K562 (cell line): ENCODE measurements at regions not wholly inside any gene's neighbourhood (a gene's known extent, or its start where the extent isn't known, plus 50 kb on each side); places are given as distances from the start of the nearest gene placed in this dataset.

Experiments
- ATAC-seq: fragments of 200-7000 bp; cut with Tn5 transposase; 3 replicates; pipeline ENCODE4 v1.9.1; 2020; ENCODE audit warnings: moderate library complexity
- BruUV-seq: library from RNA; stranded (reverse); fragments of 400-500 nt; replicated peaks from 2 replicates; lab custom pipeline; 2021; lab: Mats Ljungman, UMichigan
- CTCF ChIA-PET: fragments of 300-600 bp; formaldehyde crosslinking; extraction: SDS; loops from one replicate; lab custom pipeline; 2021; ENCODE audit warnings: low intra/inter-chr PET ratio; lab: Yijun Ruan, JAX
- POLR2A ChIA-PET: fragments of 300-600, 350-650 bp; sonication (Branson Sonifier 250); formaldehyde crosslinking; extraction: SDS; loops from one replicate; lab custom pipeline; 2021; ENCODE audit warnings: antibody characterized with exemption, inconsistent platforms; lab: Yijun Ruan, JAX
- DNase-seq, 4 experiments: peaks; one replicate each; pipeline versions ENCODE4 v3.0.0 to v3.0.0-alpha.2; 2011 to 2018; ENCODE audit warnings: low spot score in 3 of 4, mixed read lengths in 3 of 4; ENCODE audit errors: extremely low read depth in 1 of 4
- FAIRE-seq: peaks from 2 replicates; lab custom pipeline; 2011; peaks lifted over from hg19 to GRCh38; lab: Jason Lieb, UNC
- H2AFZ ChIP-seq: 2 replicates; pipeline ENCODE4 v1.6.0; 2011; ENCODE audit warnings: low read depth, low read length, control low read depth, inconsistent platforms
- H3K27ac ChIP-seq: fragments of 200-600 bp; 3 replicates; pipeline ENCODE4 v1.8.0; 2011; ENCODE audit warnings: low read depth, mild to moderate bottlenecking, control low read depth, inconsistent platforms, low read length, moderate library complexity, mixed read lengths; ENCODE audit errors: extremely low read depth
- H3K27me3 ChIP-seq, 2 experiments: fragments of 300-600 bp in 1 of 2; 2 replicates in 1 of 2; 3 replicates in 1 of 2; pipeline versions ENCODE4 v1.6.0 to v1.8.0; 2011; ENCODE audit warnings: inconsistent platforms in 2 of 2, low read length in 2 of 2, mild to moderate bottlenecking in 1 of 2, mixed read lengths in 1 of 2, moderate library complexity in 1 of 2; ENCODE audit not compliant: control insufficient read depth in 2 of 2, insufficient read depth in 2 of 2
- H3K36me3 ChIP-seq: fragments of 300-600 bp; 3 replicates; pipeline ENCODE4 v1.8.0; 2011; ENCODE audit warnings: mild to moderate bottlenecking, low read length, inconsistent platforms; ENCODE audit not compliant: control insufficient read depth, insufficient read depth
- H3K4me1 ChIP-seq, 2 experiments: fragments of 200-600 bp in 1 of 2; replicated peaks in 1 of 2; 2 replicates in 1 of 2; 3 replicates in 1 of 2; pipeline versions ENCODE4 v1.5.1 to v1.8.0; 2011; ENCODE audit warnings: inconsistent platforms in 2 of 2, low read length in 2 of 2, mild to moderate bottlenecking in 1 of 2, mixed read lengths in 1 of 2, moderate library complexity in 1 of 2; ENCODE audit not compliant: control insufficient read depth in 2 of 2, insufficient read depth in 2 of 2
- H3K4me2 ChIP-seq: 2 replicates; pipeline ENCODE4 v1.6.1; 2011; ENCODE audit warnings: low read length, control low read depth, inconsistent platforms, mixed read lengths; ENCODE audit not compliant: insufficient read depth
- H3K4me3 ChIP-seq: fragments of 200-600 bp; sonication (generic), shearing (Covaris generic); 2 replicates; pipeline ENCODE4 v1.5.1; 2016; ENCODE audit warnings: control low read depth, inconsistent platforms
- H3K79me2 ChIP-seq: fragments of 200-600 bp; 3 replicates; pipeline ENCODE4 v1.8.0; 2011; ENCODE audit warnings: low read length, inconsistent platforms; ENCODE audit not compliant: control insufficient read depth, insufficient read depth
- H3K9ac ChIP-seq, 2 experiments: 2 replicates each; pipeline versions ENCODE4 v1.6.0 to v1.6.1; 2011; ENCODE audit warnings: low read depth in 2 of 2, low read length in 2 of 2, control low read depth in 1 of 2, inconsistent platforms in 1 of 2, mild to moderate bottlenecking in 1 of 2, mixed read lengths in 1 of 2; ENCODE audit not compliant: insufficient read depth in 1 of 2
- H3K9me1 ChIP-seq: one replicate; pipeline ENCODE4 v1.6.0; 2011; ENCODE audit warnings: inconsistent platforms, mild to moderate bottlenecking, low read length, moderate library complexity; ENCODE audit not compliant: control insufficient read depth, insufficient read depth
- H3K9me3 ChIP-seq: replicated peaks from 2 replicates; pipeline ENCODE4 v1.5.1; 2011; ENCODE audit warnings: low read depth, low read length, inconsistent platforms; ENCODE audit not compliant: control insufficient read depth, insufficient read depth
- H4K20me1 ChIP-seq: replicated peaks from 2 replicates; pipeline ENCODE4 v1.6.1; 2011; ENCODE audit warnings: low read length, inconsistent platforms, mixed read lengths; ENCODE audit not compliant: control insufficient read depth, insufficient read depth
- CBX1 ChIP-seq: sonication (generic); IDR thresholded peaks from 2 replicates; pipeline ENCODE4 v1.6.1; 2016; ENCODE audit warnings: antibody characterized with exemption, low read depth, mild to moderate bottlenecking
- PML ChIP-seq: IDR thresholded peaks from 2 replicates; pipeline ENCODE4 v1.6.1; 2012; ENCODE audit warnings: low read length, inconsistent platforms
- SAFB2 ChIP-seq: fragments of 200-400 bp; formaldehyde crosslinking; IDR thresholded peaks from 2 replicates; pipeline ENCODE4 v1.6.1; 2018; ENCODE audit warnings: borderline replicate concordance, low read length, low read depth, moderate library complexity; ENCODE audit not compliant: severe bottlenecking
- SMARCE1 ChIP-seq: fragments of 450-650 bp; IDR thresholded peaks from 2 replicates; pipeline ENCODE4 v1.7.1; 2016; ENCODE audit warnings: mild to moderate bottlenecking
- SRSF1 ChIP-seq: fragments of 200-400 bp; formaldehyde crosslinking; IDR thresholded peaks from 2 replicates; pipeline ENCODE4 v1.6.1; 2017; ENCODE audit warnings: mild to moderate bottlenecking, low read depth, low read length, moderate library complexity
- ZBTB7A ChIP-seq: IDR thresholded peaks from 2 replicates; pipeline ENCODE4 v1.6.1; 2011; ENCODE audit warnings: low read depth, mild to moderate bottlenecking, low read length, moderate library complexity, borderline replicate concordance; ENCODE audit not compliant: control insufficient read depth
- ZNF511 ChIP-seq: sonication (generic); formaldehyde crosslinking; IDR thresholded peaks from 2 replicates; pipeline ENCODE4 v1.8.0; 2022; ENCODE audit warnings: mild to moderate bottlenecking, missing genetic modification reagents
- WGBS: fragments of 100-300 bp; shearing (Covaris generic); methylation state at CpG from one replicate; pipeline ENCODE4 v1.1.6; 2016; ENCODE audit warnings: low coverage, mixed read lengths; ENCODE audit not compliant: insufficient coverage; ENCODE audit errors: missing lambda C conversion rate; 5-methylcytosine and 5-hydroxymethylcytosine counted together
- in situ Hi-C: fragments of 300-500 bp; cut with MboI; formaldehyde crosslinking; loops from 4 replicates; pipeline ENCODE4 v1.15.0; 2018; ENCODE audit warnings: inconsistent platforms, mixed read lengths
- intact Hi-C: fragments of 100-400 bp; cut with micrococcal nuclease; formaldehyde crosslinking; loops from 2 replicates; pipeline ENCODE4 v1.14.2; 2022

GRCh38 chr10:130857631-130858295, 453.8 kb downstream of the TCERG1L start:
- no peaks in the 10 kb centered on the region for H3K4me1 ChIP-seq
- H3K79me2 ChIP-seq = no peaks in the 10 kb centered on the region
- H3K27me3 ChIP-seq = no peaks in the 10 kb centered on the region
- CTCF ChIA-PET = no interaction called here
- 3% methylated on average over 8 of the region's 9 CpGs for WGBS
- POLR2A ChIA-PET = no interaction called here
- no peak for DNase-seq
- intact Hi-C loops = no loop called here
- no peak overlapping the region for H3K4me3 ChIP-seq
- FAIRE-seq = no peak
- no TSS peak for BruUV-seq
- H3K9ac ChIP-seq = no peak overlapping the region
- no peaks in the 10 kb centered on the region for H3K36me3 ChIP-seq
- H3K9me3 ChIP-seq = no peaks in the 10 kb centered on the region
- no peak for ATAC-seq
- no peak overlapping the region for H3K4me2 ChIP-seq
- in situ Hi-C loops = no loop called here
- no peaks in the 10 kb centered on the region for H4K20me1 ChIP-seq
- no peaks in the 10 kb centered on the region for H3K9me1 ChIP-seq
- TF ChIP-seq SAFB2 = no peak
- TF ChIP-seq CBX1 = no peak
- TF ChIP-seq ZBTB7A = no peak
- TF ChIP-seq SRSF1 = no peak
- TF ChIP-seq PML = no peak
- no peak for TF ChIP-seq SMARCE1
- no peak for TF ChIP-seq ZNF511 (CRISPR knock-in tag)
- TF ChIP-seq, all 486 proteins: peak for 0
- H3K27ac ChIP-seq = no peak overlapping the region
- no peak overlapping the region for H2AFZ ChIP-seq
